ENCODE measurements at regions not wholly inside any gene's neighbourhood (a gene's known extent, or its start where the extent isn't known, plus 50 kb on each side); places are given as distances from the start of the nearest gene placed in this dataset.

GRCh38 chr7:18289788-18290187, 205.8 kb upstream of the HDAC9 start:
- Histone ChIP-seq H3K4me1 (ENCODE audit: control insufficient read depth, insufficient read depth, low read length) (no peaks in the 10 kb centered on the region), H4K20me1 (ENCODE audit: insufficient read depth, low read length) (no peaks in the 10 kb centered on the region), H3K18ac (ENCODE audit: low read depth, low read length) (no peak overlapping the region), H3K9me1 (ENCODE audit: insufficient read depth, low read length) (no peaks in the 10 kb centered on the region), H3K23ac (ENCODE audit: low read depth, low read length) (no peak overlapping the region), H3K27ac (ENCODE audit: insufficient read depth, low read length) (no peak overlapping the region), H3K4me2 (ENCODE audit: low read depth, low read length) (no peak overlapping the region), H2AK5ac (ENCODE audit: low read depth, low read length) (no peak overlapping the region), H3K9ac (ENCODE audit: low read depth, low read length) (no peak overlapping the region), H2AK9ac (replicated peaks; ENCODE audit: low read depth, low read length, poor library complexity) (no peak overlapping the region), H4K8ac (ENCODE audit: low read depth in 2 of 2, low read length in 2 of 2) (no peak overlapping the region), H2BK120ac (ENCODE audit: low read depth, low read length) (no peak overlapping the region), H3K56ac (ENCODE audit: extremely low read depth, insufficient read depth, low read length) (no peak overlapping the region), H2AFZ (replicated peaks; ENCODE audit: low read length, poor library complexity) (no peak overlapping the region), H3K36me3 (ENCODE audit: control insufficient read depth, insufficient read depth, low read length) (no peaks in the 10 kb centered on the region), H4K5ac (ENCODE audit: low read depth, low read length) (no peak overlapping the region), H3K27me3 (ENCODE audit: control insufficient read depth, insufficient read depth, low read length) (no peaks in the 10 kb centered on the region; the same call in none of the 2 replicates), H3K14ac (replicated peaks; ENCODE audit: low read depth, low read length) (no peak overlapping the region), H3K4me3 (ENCODE audit: insufficient read depth, low read depth, low read length) (no peak overlapping the region), H2BK15ac (ENCODE audit: low read depth, low read length) (no peak overlapping the region), H3K9me3 (ENCODE audit: control insufficient read depth, insufficient read depth, low read length) (no peaks in the 10 kb centered on the region), H2BK20ac (ENCODE audit: low read depth, low read length) (no peak overlapping the region), H4K91ac (ENCODE audit: insufficient read depth, low read depth, low read length) (no peak overlapping the region), H3K79me1 (ENCODE audit: low read depth in 1 of 2, low read length in 2 of 2) (no peaks in the 10 kb centered on the region), H3K4ac (ENCODE audit: low read depth, low read length) (no peak overlapping the region), H2BK5ac (ENCODE audit: low read depth, low read length, poor library complexity, severe bottlenecking) (no peak overlapping the region)
- dilution Hi-C loops (cut with HindIII; ENCODE audit: low sequenced_read_pairs, unreplicated experiment), result no loop called here
- intact Hi-C loops (cut with micrococcal nuclease), result no loop called here
- POLR2A ChIA-PET (ENCODE audit: unreplicated experiment), result no interaction called here
- DNase-seq (no peak), ATAC-seq (ENCODE audit: low read depth) (no peak)
- TF ChIP-seq MAFK (IDR thresholded peaks at IDR 0.05; ENCODE audit: low read depth, low read length), result no peak
- no peak for TF ChIP-seq CEBPB (IDR thresholded peaks at IDR 0.05; ENCODE audit: low read depth, low read length)
- no peak for TF ChIP-seq USF2 (IDR thresholded peaks at IDR 0.05; ENCODE audit: low read depth, low read length)
- no peak for TF ChIP-seq MAZ (IDR thresholded peaks at IDR 0.05; ENCODE audit: borderline replicate concordance, low read depth, low read length)
- TF ChIP-seq POLR2A (IDR thresholded peaks at IDR 0.05; ENCODE audit: low read depth, low read length), result no peak
- TF ChIP-seq RFX5 (IDR thresholded peaks at IDR 0.05; ENCODE audit: low read depth, low read length), result no peak
- no peak for TF ChIP-seq RCOR1 (IDR thresholded peaks at IDR 0.05; ENCODE audit: insufficient replicate concordance, low read length)
- no peak for TF ChIP-seq MXI1 (IDR thresholded peaks at IDR 0.05; ENCODE audit: borderline replicate concordance, low read depth, low read length)
- no peak for TF ChIP-seq SMC3 (IDR thresholded peaks at IDR 0.05; ENCODE audit: low read depth, low read length)
- WGBS, 2 experiments (ENCODE audit: extremely low coverage in 2 of 2, insufficient read length in 1 of 2), result no CpG with 5 or more reads among the region's 4 CpGs
- in situ Hi-C loops (cut with MboI; ENCODE audit: low sequenced_read_pairs), result no loop called here
- no TSS peak for BruUV-seq (replicated peaks)
- CTCF ChIA-PET, result interaction anchor here (1.1 kb wide), 1 partner anchor 14 kb away, joined by 4 read pairs; no protein-coding TSS in a partner anchor

Measured in IMR-90 (cell line).